Nephron progenitor cell (in vitro differentiated cells): ENCODE measurements at regions not wholly inside any gene's neighbourhood (a gene's known extent, or its start where the extent isn't known, plus 50 kb on each side); places are given as distances from the start of the nearest gene placed in this dataset.

Source experiments
- DNase-seq: peaks from one replicate; pipeline ENCODE4 v3.0.0; 2021
- H3K27ac Mint-ChIP-seq: 2 replicates; pipeline ENCODE4 v1.8.0; 2021; ENCODE audit warnings: mild to moderate bottlenecking, moderate library complexity, mixed read lengths
- H3K27me3 Mint-ChIP-seq: 2 replicates; pipeline ENCODE4 v1.8.0; 2021; ENCODE audit warnings: mild to moderate bottlenecking, low read depth, mixed read lengths; ENCODE audit not compliant: poor library complexity
- H3K36me3 Mint-ChIP-seq: 2 replicates; pipeline ENCODE4 v1.8.0; 2021; ENCODE audit warnings: low read depth, mixed read lengths
- H3K4me1 Mint-ChIP-seq: 2 replicates; pipeline ENCODE4 v1.8.0; 2021; ENCODE audit warnings: mixed read lengths
- H3K4me3 Mint-ChIP-seq: 2 replicates; pipeline ENCODE4 v1.8.0; 2021; ENCODE audit warnings: mild to moderate bottlenecking, moderate library complexity, mixed read lengths
- H3K9me3 Mint-ChIP-seq: 2 replicates; pipeline ENCODE4 v1.8.0; 2021; ENCODE audit warnings: mild to moderate bottlenecking, moderate library complexity, mixed read lengths
- CTCF ChIP-seq: fragments of 200-600 bp; sonication (generic); IDR thresholded peaks from 2 replicates; pipeline ENCODE4 v1.5.0; 2021; ENCODE audit warnings: antibody characterized with exemption

DNA sequence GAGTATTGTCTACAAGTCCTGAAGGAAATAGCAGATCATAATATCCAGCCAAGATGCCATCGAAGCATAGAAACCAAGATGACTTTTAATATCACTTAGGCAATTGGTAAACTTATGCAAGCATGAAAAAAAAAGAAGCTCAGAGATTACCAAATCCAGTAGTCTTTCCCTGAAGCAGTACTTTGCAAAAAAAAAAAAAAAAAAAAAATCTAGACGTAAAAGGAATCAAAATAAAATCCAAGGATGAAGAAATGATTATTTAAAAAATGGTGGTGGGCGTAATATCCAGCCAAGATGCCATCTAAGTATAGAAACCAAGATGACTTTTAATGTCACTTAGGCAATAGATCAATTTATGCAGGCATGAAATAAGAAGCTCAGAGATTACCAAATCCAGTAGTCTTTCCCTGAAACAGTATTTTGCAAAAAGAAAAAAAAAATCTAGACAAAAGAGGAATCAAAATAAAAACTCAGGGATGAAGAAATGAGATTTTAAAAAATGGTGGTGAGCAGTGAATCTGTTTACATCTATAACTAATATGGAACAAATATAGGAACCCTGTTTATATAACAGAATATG is 108.8 kb downstream of the GYPC start:
- peaks cover 17% of the 10 kb centered on the region for H3K27me3 Mint-ChIP-seq
- no peaks in the 10 kb centered on the region for H3K36me3 Mint-ChIP-seq
- DNase-seq = no peak
- H3K4me3 Mint-ChIP-seq = no peak overlapping the region
- peaks cover 6% of the 10 kb centered on the region for H3K9me3 Mint-ChIP-seq
- no peak for TF ChIP-seq CTCF
- H3K4me1 Mint-ChIP-seq = no peaks in the 10 kb centered on the region
- H3K27ac Mint-ChIP-seq = no peak overlapping the region

GRCh38 chr2:126765395-126765794 is 109.4 kb downstream of the GYPC start:
- H3K27me3 Mint-ChIP-seq = peaks cover 16% of the 10 kb centered on the region
- no peak for DNase-seq
- peaks cover 6% of the 10 kb centered on the region for H3K9me3 Mint-ChIP-seq
- H3K4me3 Mint-ChIP-seq = no peak overlapping the region
- TF ChIP-seq CTCF = no peak
- no peaks in the 10 kb centered on the region for H3K36me3 Mint-ChIP-seq
- peaks cover 3% of the 10 kb centered on the region for H3K4me1 Mint-ChIP-seq
- H3K27ac Mint-ChIP-seq = no peak overlapping the region

DNA sequence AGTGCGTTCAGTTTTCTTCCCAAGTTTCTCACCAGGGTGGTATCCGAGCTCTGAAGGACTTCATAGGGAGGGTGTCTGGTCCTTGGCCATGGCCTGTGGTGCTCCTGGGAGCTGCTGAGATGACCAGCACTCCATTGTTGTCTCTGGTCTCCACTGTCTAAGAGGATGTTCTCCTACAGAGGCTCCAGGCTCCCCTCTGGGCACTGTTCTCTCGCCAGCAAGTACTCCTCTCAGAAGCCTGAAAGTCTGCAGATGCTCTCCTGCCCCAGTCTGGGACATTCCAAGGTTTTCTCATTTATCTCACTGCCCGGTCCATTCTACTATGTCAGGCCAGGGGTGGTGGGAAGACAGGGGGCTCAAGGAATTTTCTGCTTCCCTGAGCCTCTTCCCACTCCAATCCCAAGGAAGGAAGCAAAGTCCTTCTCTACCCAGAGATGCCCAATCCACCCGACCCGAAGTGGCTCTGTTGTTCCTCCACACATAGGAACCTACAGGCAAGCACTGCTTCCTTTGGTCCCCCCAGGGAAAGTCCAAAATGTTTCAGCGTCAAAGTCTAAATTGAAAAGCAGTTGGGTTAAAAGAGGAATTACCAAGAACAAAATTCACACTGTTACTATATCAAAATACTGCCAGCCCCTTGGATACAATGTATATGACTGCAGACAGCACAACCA is 110.5 kb downstream of the GYPC start:
- Mint-ChIP-seq H3K4me3 (no peak overlapping the region), H3K9me3 (peaks cover 6% of the 10 kb centered on the region), H3K36me3 (no peaks in the 10 kb centered on the region), H3K4me1 (peaks cover 10% of the 10 kb centered on the region), H3K27ac (no peak overlapping the region), H3K27me3 (peaks cover 17% of the 10 kb centered on the region)
- DNase-seq = no peak
- no peak for TF ChIP-seq CTCF

- peaks cover 20% of the 10 kb centered on the region for H3K27me3 Mint-ChIP-seq
Observed at GRCh38 chr2:126766969-126767296, 111.0 kb downstream of the GYPC start.

GRCh38 chr2:126769118-126769517 is 113.2 kb downstream of the GYPC start:
- no peak for TF ChIP-seq CTCF
- H3K4me3 Mint-ChIP-seq = no peak overlapping the region
- H3K36me3 Mint-ChIP-seq = no peaks in the 10 kb centered on the region
- DNase-seq = no peak
- H3K4me1 Mint-ChIP-seq = peaks cover 10% of the 10 kb centered on the region
- H3K27ac Mint-ChIP-seq = no peak overlapping the region
- H3K9me3 Mint-ChIP-seq = no peaks in the 10 kb centered on the region
- peaks cover 29% of the 10 kb centered on the region for H3K27me3 Mint-ChIP-seq

More at GRCh38 chr2:126766969-126767296, 111.0 kb downstream of the GYPC start:
- H3K36me3 Mint-ChIP-seq = no peaks in the 10 kb centered on the region
- DNase-seq = no peak
- no peak for TF ChIP-seq CTCF
- peaks cover 6% of the 10 kb centered on the region for H3K9me3 Mint-ChIP-seq
- H3K27ac Mint-ChIP-seq = no peak overlapping the region
- H3K4me1 Mint-ChIP-seq = peaks cover 10% of the 10 kb centered on the region
- no peak overlapping the region for H3K4me3 Mint-ChIP-seq

- no peaks in the 10 kb centered on the region for H3K9me3 Mint-ChIP-seq
- TF ChIP-seq CTCF = no peak
- no peak overlapping the region for H3K27ac Mint-ChIP-seq
- no peak overlapping the region for H3K4me3 Mint-ChIP-seq
- H3K4me1 Mint-ChIP-seq = peaks cover 15% of the 10 kb centered on the region
- peaks cover 37% of the 10 kb centered on the region for H3K27me3 Mint-ChIP-seq
- H3K36me3 Mint-ChIP-seq = no peaks in the 10 kb centered on the region
- DNase-seq = no peak
Observed at GRCh38 chr2:126770466-126770865, 114.5 kb downstream of the GYPC start.
